GM12891 (cell line): ENCODE measurements at regions not wholly inside any gene's neighbourhood (a gene's known extent, or its start where the extent isn't known, plus 50 kb on each side); places are given as distances from the start of the nearest gene placed in this dataset.

ENCODE experiments used
- DNase-seq: peaks from one replicate; pipeline ENCODE4 v3.0.0; 2011; ENCODE audit warnings: low spot score; ENCODE audit not compliant: insufficient read length
- FAIRE-seq: peaks from 2 replicates; lab custom pipeline; 2011; peaks lifted over from hg19 to GRCh38; lab: Jason Lieb, UNC
- PAX5 ChIP-seq: IDR thresholded peaks from 2 replicates; pipeline ENCODE4 v1.6.1; 2011; ENCODE audit warnings: low read length, moderate library complexity, mild to moderate bottlenecking; ENCODE audit not compliant: insufficient read depth, severe bottlenecking
- POLR2A ChIP-seq: IDR thresholded peaks from 2 replicates; pipeline ENCODE4 v1.6.1; 2011; ENCODE audit warnings: low read depth, low read length, control low read depth
- POLR2AphosphoS5 ChIP-seq: IDR thresholded peaks from 2 replicates; pipeline ENCODE4 v1.6.1; 2011; ENCODE audit warnings: low read depth, low read length, control low read depth
- POU2F2 ChIP-seq: IDR thresholded peaks from 2 replicates; pipeline ENCODE4 v1.6.1; 2011; ENCODE audit warnings: low read depth, mild to moderate bottlenecking, control low read depth, low read length, moderate library complexity
- SPI1 ChIP-seq: IDR thresholded peaks from 2 replicates; pipeline ENCODE4 v1.6.1; 2011; ENCODE audit warnings: low read depth, low read length, control low read depth
- TAF1 ChIP-seq: IDR thresholded peaks from 2 replicates; pipeline ENCODE4 v1.6.1; 2011; ENCODE audit warnings: low read depth, low read length, control low read depth

DNA sequence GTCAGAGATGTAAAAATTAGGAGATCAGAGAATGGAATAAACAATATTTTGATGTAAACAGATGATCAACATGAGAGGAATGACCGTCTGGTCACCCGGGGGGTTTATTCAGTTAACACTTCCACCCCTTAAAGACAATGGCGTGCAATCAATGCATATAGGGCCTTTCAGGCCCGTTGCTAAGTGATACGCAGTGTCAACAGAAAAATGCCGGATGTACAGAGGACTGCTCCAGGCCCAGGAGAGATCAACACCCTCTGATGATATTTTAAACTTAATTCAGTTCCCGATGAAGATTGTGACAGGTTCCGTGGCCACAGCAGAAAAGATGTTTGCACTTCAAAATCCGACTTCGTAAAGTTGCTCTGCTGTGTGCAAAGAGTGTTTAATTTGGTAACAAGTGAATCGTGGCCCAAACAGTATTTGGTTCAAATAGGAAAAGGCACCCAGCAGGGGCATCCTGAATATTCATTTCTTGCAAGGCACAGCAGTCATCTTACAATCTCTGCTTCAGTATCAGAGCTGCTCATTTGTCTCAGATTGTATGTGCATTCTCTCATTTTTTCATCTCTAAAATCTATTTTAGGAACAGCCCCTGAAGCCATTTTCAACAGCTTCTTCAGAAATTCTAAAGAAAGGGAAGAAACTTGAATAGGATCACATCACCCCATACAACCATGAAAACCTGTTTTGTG, 72.6 kb downstream of the FOXB1 start:
- TF ChIP-seq POU2F2 = no peak
- no peak for TF ChIP-seq POLR2A
- no peak for TF ChIP-seq PAX5
- no peak for TF ChIP-seq POLR2AphosphoS5
- no peak for TF ChIP-seq SPI1
- TF ChIP-seq TAF1 = no peak
- DNase-seq (no peak), FAIRE-seq (no peak)

GRCh38 chr15:60077581-60078359, 73.7 kb downstream of the FOXB1 start:
- FAIRE-seq = no peak
- TF ChIP-seq PAX5 = no peak
- no peak for TF ChIP-seq POLR2A
- no peak for TF ChIP-seq SPI1
- TF ChIP-seq POU2F2 = no peak
- TF ChIP-seq TAF1 = no peak
- TF ChIP-seq POLR2AphosphoS5 = no peak
- DNase-seq = no peak

GRCh38 chr15:60079210-60079609, 75.1 kb downstream of the FOXB1 start:
- no peak for FAIRE-seq
- TF ChIP-seq PAX5 (no peak), TAF1 (no peak), POLR2AphosphoS5 (no peak), POLR2A (no peak), SPI1 (no peak), POU2F2 (no peak)
- DNase-seq = no peak

GRCh38 chr15:60081976-60082375, 77.9 kb downstream of the FOXB1 start:
- TF ChIP-seq PAX5 (no peak), SPI1 (no peak), TAF1 (no peak), POLR2A (no peak), POLR2AphosphoS5 (no peak), POU2F2 (no peak)
- FAIRE-seq = no peak
- no peak for DNase-seq

GRCh38 chr15:60083318-60083717, 79.2 kb downstream of the FOXB1 start:
- TF ChIP-seq POLR2AphosphoS5 (no peak), POU2F2 (no peak), PAX5 (no peak), SPI1 (no peak)
- no peak for FAIRE-seq
- no peak for DNase-seq

DNA sequence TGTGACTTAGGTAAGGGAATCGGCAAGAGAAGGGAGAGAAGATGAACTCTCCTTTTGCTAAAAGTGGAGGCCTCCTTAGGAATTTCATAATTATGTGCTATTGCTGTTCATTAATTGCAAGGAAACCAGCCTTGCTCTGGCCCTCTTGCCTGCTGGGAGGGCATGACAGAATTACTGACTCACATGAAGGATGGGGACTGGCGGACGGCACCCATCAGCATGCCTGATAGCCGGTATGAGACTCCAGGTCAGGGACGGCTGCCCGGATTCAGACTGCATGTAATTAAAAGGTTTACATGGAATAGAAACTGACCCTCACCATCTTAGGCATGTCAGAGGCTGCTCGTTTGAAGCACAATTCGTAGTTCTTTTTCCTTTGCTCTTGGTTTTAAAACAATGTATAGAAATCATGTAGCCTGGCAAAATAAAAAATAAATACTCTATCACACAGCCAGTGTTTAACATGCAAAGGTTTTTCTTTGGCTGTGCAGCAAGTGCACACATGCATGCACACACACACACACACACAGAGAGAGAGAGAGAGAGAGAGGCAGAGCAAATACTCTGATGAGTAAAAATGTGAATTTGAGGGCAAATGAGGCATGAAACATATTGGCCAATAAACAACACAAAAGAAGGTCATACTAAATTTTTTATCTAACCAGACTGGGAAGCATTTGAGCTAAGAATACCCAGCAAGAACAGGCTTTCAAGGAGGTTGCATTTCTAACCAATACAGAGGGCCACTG, 82.7 kb downstream of the FOXB1 start:
- TF ChIP-seq PAX5 (no peak), POLR2A (no peak), POLR2AphosphoS5 (no peak), POU2F2 (no peak), SPI1 (no peak), TAF1 (no peak)
- no peak for FAIRE-seq
- DNase-seq = no peak

- FAIRE-seq (no peak), DNase-seq (no peak)
- TF ChIP-seq TAF1 (no peak), POU2F2 (no peak), PAX5 (no peak), POLR2A (no peak), POLR2AphosphoS5 (no peak), SPI1 (no peak)
Observed at GRCh38 chr15:60087561-60087960, 83.5 kb downstream of the FOXB1 start.

- FAIRE-seq (no peak), DNase-seq (no peak)
- no peak for TF ChIP-seq TAF1
Observed at GRCh38 chr15:60090747-60091146, 86.6 kb downstream of the FOXB1 start.

- TF ChIP-seq PAX5 (no peak), POLR2AphosphoS5 (no peak), SPI1 (no peak), POU2F2 (no peak), POLR2A (no peak), TAF1 (no peak)
- FAIRE-seq = no peak
- no peak for DNase-seq
Observed at GRCh38 chr15:60091157-60091556, 87.0 kb downstream of the FOXB1 start.
